ENCODE measurements at regions not wholly inside any gene's neighbourhood (a gene's known extent, or its start where the extent isn't known, plus 50 kb on each side); places are given as distances from the start of the nearest gene placed in this dataset.

GRCh38 chr21:28084951-28085350 is 907.7 kb downstream of the LTN1 start:
- no peaks in the 10 kb centered on the region for H3K4me1 ChIP-seq (ENCODE audit: insufficient read depth)
- no peak overlapping the region for H3K9ac ChIP-seq
- in situ Hi-C loops (cut with MboI): no loop called here
- 57 to 58% methylated on average over 2 of the region's 2 CpGs for WGBS, 2 experiments (ENCODE audit: low coverage in 1 of 2, low lambda C conversion rate in 2 of 2, missing lambda C conversion rate in 2 of 2)
- no peaks in the 10 kb centered on the region for H4K20me1 ChIP-seq (ENCODE audit: insufficient read depth)
- no peak for TF ChIP-seq EZH2 (IDR thresholded peaks at IDR 0.05; ENCODE audit: insufficient read depth, poor library complexity, severe bottlenecking)
- no peak for TF ChIP-seq EZH2phosphoT487 (IDR thresholded peaks at IDR 0.05; ENCODE audit: insufficient read depth, low read depth)
- no peak overlapping the region for H3K4me2 ChIP-seq (ENCODE audit: unreplicated experiment)
- H3K27ac ChIP-seq: no peak overlapping the region
- DNase-seq: no peak
- H3K36me3 ChIP-seq (ENCODE audit: low read depth): no peaks in the 10 kb centered on the region
- H3F3A ChIP-seq (ENCODE audit: insufficient read depth): no peaks in the 10 kb centered on the region
- H3K79me2 ChIP-seq (ENCODE audit: insufficient read depth): no peaks in the 10 kb centered on the region
- no peaks in the 10 kb centered on the region for H3K9me3 ChIP-seq (ENCODE audit: low read depth)
- H3K9me2 ChIP-seq (ENCODE audit: insufficient read depth): no peaks in the 10 kb centered on the region
- H3K4me3 ChIP-seq: no peak overlapping the region
- no peaks in the 10 kb centered on the region for H3K27me3 ChIP-seq (replicated peaks; ENCODE audit: insufficient read depth)
- H2AFZ ChIP-seq: no peak overlapping the region

GRCh38 chr21:28083350-28083749 is 909.3 kb downstream of the LTN1 start:
- no peak for DNase-seq
- Histone ChIP-seq H4K20me1 (ENCODE audit: insufficient read depth) (no peaks in the 10 kb centered on the region), H3K4me2 (ENCODE audit: unreplicated experiment) (no peak overlapping the region), H3K79me2 (ENCODE audit: insufficient read depth) (no peaks in the 10 kb centered on the region), H2AFZ (no peak overlapping the region), H3K9ac (no peak overlapping the region), H3K36me3 (ENCODE audit: low read depth) (no peaks in the 10 kb centered on the region), H3K9me2 (ENCODE audit: insufficient read depth) (no peaks in the 10 kb centered on the region), H3K4me1 (ENCODE audit: insufficient read depth) (no peaks in the 10 kb centered on the region), H3K4me3 (no peak overlapping the region), H3F3A (ENCODE audit: insufficient read depth) (no peaks in the 10 kb centered on the region), H3K27ac (no peak overlapping the region), H3K27me3 (replicated peaks; ENCODE audit: insufficient read depth) (no peaks in the 10 kb centered on the region), H3K9me3 (ENCODE audit: low read depth) (no peaks in the 10 kb centered on the region)
- TF ChIP-seq EZH2 (IDR thresholded peaks at IDR 0.05; ENCODE audit: insufficient read depth, poor library complexity, severe bottlenecking) (no peak), EZH2phosphoT487 (IDR thresholded peaks at IDR 0.05; ENCODE audit: insufficient read depth, low read depth) (no peak)
- WGBS, 2 experiments (ENCODE audit: low coverage in 1 of 2, low lambda C conversion rate in 2 of 2, missing lambda C conversion rate in 2 of 2): 81 to 87% methylated on average over 3 of the region's 3 CpGs
- in situ Hi-C loops (cut with MboI): no loop called here

DNA sequence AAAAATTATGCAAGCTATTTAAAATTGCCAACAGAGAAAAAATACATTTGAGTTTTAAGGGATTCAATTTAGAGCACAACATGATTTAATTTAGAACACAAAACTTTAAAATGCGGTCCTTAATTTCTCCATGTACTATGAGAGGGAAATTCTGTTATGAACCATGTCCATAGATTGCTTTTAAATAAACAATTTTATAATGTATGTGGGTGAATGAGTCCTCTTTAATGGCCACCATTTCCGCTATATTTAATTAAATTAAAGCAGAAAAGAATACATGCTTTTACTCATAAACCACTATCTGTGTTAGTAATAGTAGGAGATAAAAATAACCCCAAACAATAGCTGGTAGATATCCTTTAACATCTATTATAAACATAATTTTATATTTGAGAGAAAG is 914.6 kb downstream of the LTN1 start:
- H3K79me2 ChIP-seq (ENCODE audit: insufficient read depth): no peaks in the 10 kb centered on the region
- H3K4me1 ChIP-seq (ENCODE audit: insufficient read depth): no peaks in the 10 kb centered on the region
- no peak for DNase-seq
- no peaks in the 10 kb centered on the region for H3F3A ChIP-seq (ENCODE audit: insufficient read depth)
- TF ChIP-seq EZH2phosphoT487 (IDR thresholded peaks at IDR 0.05; ENCODE audit: insufficient read depth, low read depth): no peak
- no peak for TF ChIP-seq EZH2 (IDR thresholded peaks at IDR 0.05; ENCODE audit: insufficient read depth, poor library complexity, severe bottlenecking)
- no peak overlapping the region for H3K4me2 ChIP-seq (ENCODE audit: unreplicated experiment)
- no peak overlapping the region for H3K9ac ChIP-seq
- WGBS, 2 experiments (ENCODE audit: low coverage in 1 of 2, low lambda C conversion rate in 2 of 2, missing lambda C conversion rate in 2 of 2): 97 to 98% methylated on average over 2 of the region's 2 CpGs
- H3K9me2 ChIP-seq (ENCODE audit: insufficient read depth): no peaks in the 10 kb centered on the region
- no peaks in the 10 kb centered on the region for H3K9me3 ChIP-seq (ENCODE audit: low read depth)
- in situ Hi-C loops (cut with MboI): no loop called here
- H3K4me3 ChIP-seq: no peak overlapping the region
- no peaks in the 10 kb centered on the region for H3K36me3 ChIP-seq (ENCODE audit: low read depth)
- H3K27ac ChIP-seq: no peak overlapping the region
- no peak overlapping the region for H2AFZ ChIP-seq
- H3K27me3 ChIP-seq (replicated peaks; ENCODE audit: insufficient read depth): no peaks in the 10 kb centered on the region
- H4K20me1 ChIP-seq (ENCODE audit: insufficient read depth): no peaks in the 10 kb centered on the region

DNA sequence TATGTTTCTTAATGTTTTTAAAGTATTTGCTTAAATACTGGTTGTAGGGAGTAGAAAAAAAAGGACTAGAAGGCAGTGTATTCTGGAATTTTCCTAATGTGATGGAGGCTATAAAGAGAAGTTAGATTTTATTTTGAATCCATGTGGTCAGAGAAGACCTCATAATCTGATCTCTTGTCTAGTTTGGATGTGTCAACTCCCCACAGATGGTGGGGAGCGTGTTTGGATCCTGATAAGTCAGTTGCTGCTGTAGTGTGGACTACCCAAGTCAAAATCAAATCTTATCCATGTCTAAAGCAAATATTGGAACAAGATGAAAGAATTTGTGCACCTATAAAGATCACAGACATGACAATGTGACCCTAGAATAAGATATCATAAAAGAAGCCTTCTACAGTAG is 918.0 kb downstream of the LTN1 start:
- no peak for DNase-seq
- Histone ChIP-seq H3F3A (ENCODE audit: insufficient read depth) (no peaks in the 10 kb centered on the region), H3K9ac (no peak overlapping the region), H3K9me2 (ENCODE audit: insufficient read depth) (no peaks in the 10 kb centered on the region), H4K20me1 (ENCODE audit: insufficient read depth) (no peaks in the 10 kb centered on the region), H3K4me1 (ENCODE audit: insufficient read depth) (peaks cover 4% of the 10 kb centered on the region; the same call in 1 of the 2 replicates), H3K27ac (no peak overlapping the region), H3K27me3 (replicated peaks; ENCODE audit: insufficient read depth) (no peaks in the 10 kb centered on the region), H3K9me3 (ENCODE audit: low read depth) (no peaks in the 10 kb centered on the region), H3K4me3 (no peak overlapping the region), H3K36me3 (ENCODE audit: low read depth) (no peaks in the 10 kb centered on the region), H3K4me2 (ENCODE audit: unreplicated experiment) (no peak overlapping the region), H2AFZ (no peak overlapping the region), H3K79me2 (ENCODE audit: insufficient read depth) (no peaks in the 10 kb centered on the region)
- in situ Hi-C loops (cut with MboI): loop anchor here (25.0 kb wide), 1 partner anchor 863 kb away; no protein-coding TSS in a partner anchor
- TF ChIP-seq EZH2phosphoT487 (IDR thresholded peaks at IDR 0.05; ENCODE audit: insufficient read depth, low read depth) (no peak), EZH2 (IDR thresholded peaks at IDR 0.05; ENCODE audit: insufficient read depth, poor library complexity, severe bottlenecking) (no peak)
- WGBS, 2 experiments (ENCODE audit: low coverage in 1 of 2, low lambda C conversion rate in 2 of 2, missing lambda C conversion rate in 2 of 2): 53 to 60% methylated on average over 1 of the region's 1 CpG

DNA sequence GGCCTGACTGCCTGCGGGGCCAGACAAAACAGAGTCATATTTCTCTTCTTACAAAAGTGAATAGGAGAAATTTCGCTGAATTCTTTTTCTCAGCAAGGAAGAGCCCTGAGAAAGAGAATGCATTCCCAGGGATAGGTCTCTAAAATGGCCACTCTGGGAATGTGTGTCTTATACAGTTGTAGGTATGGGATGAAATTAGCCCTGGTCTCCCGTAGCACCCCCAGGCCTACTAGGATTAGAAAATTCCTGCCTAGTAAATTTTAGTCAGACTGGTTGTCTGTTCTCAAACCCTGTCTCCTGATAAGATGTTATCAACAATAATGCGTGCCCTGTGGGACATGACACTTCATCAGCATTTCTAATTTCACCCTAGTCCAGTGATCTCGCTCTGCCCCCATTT is 920.1 kb downstream of the LTN1 start:
- WGBS, 2 experiments (ENCODE audit: low coverage in 1 of 2, low lambda C conversion rate in 2 of 2, missing lambda C conversion rate in 2 of 2): 61 to 67% methylated on average over 5 of the region's 5 CpGs
- TF ChIP-seq EZH2 (IDR thresholded peaks at IDR 0.05; ENCODE audit: insufficient read depth, poor library complexity, severe bottlenecking) (no peak), EZH2phosphoT487 (IDR thresholded peaks at IDR 0.05; ENCODE audit: insufficient read depth, low read depth) (no peak)
- Histone ChIP-seq H3K79me2 (ENCODE audit: insufficient read depth) (no peaks in the 10 kb centered on the region), H3K4me2 (ENCODE audit: unreplicated experiment) (no peak overlapping the region), H3K27me3 (replicated peaks; ENCODE audit: insufficient read depth) (no peaks in the 10 kb centered on the region), H3K9me2 (ENCODE audit: insufficient read depth) (no peaks in the 10 kb centered on the region), H3K27ac (no peak overlapping the region), H3F3A (ENCODE audit: insufficient read depth) (no peaks in the 10 kb centered on the region; the same call in 1 of the 2 replicates), H3K4me1 (ENCODE audit: insufficient read depth) (peaks cover 10% of the 10 kb centered on the region), H3K9me3 (ENCODE audit: low read depth) (no peaks in the 10 kb centered on the region), H3K4me3 (no peak overlapping the region), H2AFZ (no peak overlapping the region), H3K36me3 (ENCODE audit: low read depth) (no peaks in the 10 kb centered on the region), H3K9ac (no peak overlapping the region), H4K20me1 (ENCODE audit: insufficient read depth) (no peaks in the 10 kb centered on the region)
- in situ Hi-C loops (cut with MboI): loop anchor here (25.0 kb wide), 1 partner anchor 865 kb away; no protein-coding TSS in a partner anchor
- DNase-seq: no peak

All from GM23248 (cell line).